ENCODE measurements at regions not wholly inside any gene's neighbourhood (a gene's known extent, or its start where the extent isn't known, plus 50 kb on each side); places are given as distances from the start of the nearest gene placed in this dataset.

- BruUV-seq (replicated peaks) = no TSS peak
- Histone ChIP-seq H3K36me3 (ENCODE audit: control insufficient read depth, insufficient read depth, low read length) (no peaks in the 10 kb centered on the region), H3K4me3 (ENCODE audit: low read depth in 2 of 2, low read length in 2 of 2) (no peak overlapping the region), H3K27me3 (ENCODE audit: control insufficient read depth, insufficient read depth, low read length) (no peaks in the 10 kb centered on the region), H3K9me3 (ENCODE audit: control insufficient read depth, insufficient read depth, low read depth, low read length) (no peaks in the 10 kb centered on the region), H3K4me1 (ENCODE audit: control insufficient read depth, insufficient read depth, low read length) (no peaks in the 10 kb centered on the region; the same call in 1 of the 2 replicates), H3K27ac (ENCODE audit: low read length) (no peak overlapping the region)
- ChIA-PET POLR2A (no interaction called here), CTCF (no interaction called here)
- ATAC-seq (no peak), DNase-seq (ENCODE audit: low read depth, low spot score) (no peak)
- TF ChIP-seq SIN3A (IDR thresholded peaks at IDR 0.05; ENCODE audit: borderline replicate concordance, insufficient read depth, low read depth, low read length) = no peak
- TF ChIP-seq TCF7L2 (IDR thresholded peaks at IDR 0.05; ENCODE audit: low read depth, low read length) = no peak
- intact Hi-C loops (cut with micrococcal nuclease; ENCODE audit: unreplicated experiment) = no loop called here
- in situ Hi-C loops (cut with HindIII; ENCODE audit: low pct_unique_long_range_greater_than_20kb, low sequenced_read_pairs) = no loop called here
Measured at GRCh38 chr10:31700181-31700611, 228.4 kb downstream of the ARHGAP12 start.

GRCh38 chr10:31698181-31698830 lies 230.3 kb downstream of the ARHGAP12 start:
- in situ Hi-C loops (cut with HindIII; ENCODE audit: low pct_unique_long_range_greater_than_20kb, low sequenced_read_pairs) = no loop called here
- DNase-seq (ENCODE audit: low read depth, low spot score) (no peak), ATAC-seq (no peak)
- H3K27ac ChIP-seq (ENCODE audit: low read length) = no peak overlapping the region; the same call in 1 of the 2 replicates
- H3K36me3 ChIP-seq (ENCODE audit: control insufficient read depth, insufficient read depth, low read length) = no peaks in the 10 kb centered on the region
- H3K9me3 ChIP-seq (ENCODE audit: control insufficient read depth, insufficient read depth, low read depth, low read length) = no peaks in the 10 kb centered on the region
- intact Hi-C loops (cut with micrococcal nuclease; ENCODE audit: unreplicated experiment) = no loop called here
- no peak overlapping the region for H3K4me3 ChIP-seq (ENCODE audit: low read depth in 2 of 2, low read length in 2 of 2)
- BruUV-seq (replicated peaks) = no TSS peak
- ChIA-PET POLR2A (interaction anchor here (0.5 kb wide), 1 partner anchor 56 kb away, joined by 4 read pairs; no protein-coding TSS in a partner anchor), CTCF (no interaction called here)
- H3K27me3 ChIP-seq (ENCODE audit: control insufficient read depth, insufficient read depth, low read length) = no peaks in the 10 kb centered on the region
- H3K4me1 ChIP-seq (ENCODE audit: control insufficient read depth, insufficient read depth, low read length) = no peaks in the 10 kb centered on the region; the same call in 1 of the 2 replicates
- TF ChIP-seq SIN3A (IDR thresholded peaks at IDR 0.05; ENCODE audit: borderline replicate concordance, insufficient read depth, low read depth, low read length) (no peak), CTCF (IDR thresholded peaks at IDR 0.05) (no peak), REST (IDR thresholded peaks at IDR 0.05; ENCODE audit: insufficient read depth in 1 of 2, low read depth in 2 of 2, low read length in 1 of 2) (no peak), POLR2AphosphoS5 (IDR thresholded peaks at IDR 0.05; ENCODE audit: low read depth, low read length) (no peak), TCF7L2 (IDR thresholded peaks at IDR 0.05; ENCODE audit: low read depth, low read length) (no peak)
